ENCODE measurements at regions not wholly inside any gene's neighbourhood (a gene's known extent, or its start where the extent isn't known, plus 50 kb on each side); places are given as distances from the start of the nearest gene placed in this dataset.

GRCh38 chr2:128512379-128513115 is 193.9 kb upstream of the HS6ST1 start:
- TF ChIP-seq POLR2A (IDR thresholded peaks at IDR 0.05) (no peak), CTCF (IDR thresholded peaks at IDR 0.05) (no peak)

All from right lobe of liver (tissue), 4 donors.